H1 (cell line): ENCODE measurements at regions not wholly inside any gene's neighbourhood (a gene's known extent, or its start where the extent isn't known, plus 50 kb on each side); places are given as distances from the start of the nearest gene placed in this dataset.

Source experiments
- CTCF ChIA-PET: fragments of 300-600 bp; sonication (Branson Sonifier 250); formaldehyde crosslinking; loops from one replicate; lab custom pipeline; 2021; ENCODE audit not compliant: partially characterized antibody; lab: Charles Lee
- POLR2A ChIA-PET: fragments of 300-600 bp; sonication (Branson Sonifier 250); formaldehyde crosslinking; loops from one replicate; lab custom pipeline; 2021; ENCODE audit warnings: inconsistent platforms; ENCODE audit not compliant: partially characterized antibody; lab: Charles Lee
- DNase-seq, 2 experiments: peaks; one replicate each; pipeline versions ENCODE4 v3.0.0 to v3.0.0-alpha.2; 2010 to 2022; ENCODE audit warnings: low spot score in 2 of 2, low read depth in 1 of 2, mixed read lengths in 1 of 2
- FAIRE-seq: peaks from 2 replicates; lab custom pipeline; 2011; peaks lifted over from hg19 to GRCh38; lab: Jason Lieb, UNC
- H2AFZ ChIP-seq: 2 replicates; pipeline ENCODE4 v1.8.1; 2012; ENCODE audit warnings: low read length, inconsistent platforms
- H2AK5ac ChIP-seq: 2 replicates; pipeline ENCODE4 v1.6.1; 2013; ENCODE audit warnings: low read depth, low read length
- H2BK120ac ChIP-seq: replicated peaks from 2 replicates; pipeline ENCODE3; 2013; ENCODE audit warnings: low read depth, low read length, inconsistent platforms
- H2BK12ac ChIP-seq: 2 replicates; pipeline ENCODE4 v1.6.1; 2013; ENCODE audit warnings: low read depth, low read length
- H2BK15ac ChIP-seq: 2 replicates; pipeline ENCODE4 v1.6.1; 2013; ENCODE audit warnings: low read length
- H2BK20ac ChIP-seq: 2 replicates; pipeline ENCODE4 v1.6.1; 2013; ENCODE audit warnings: low read length
- H2BK5ac ChIP-seq: 2 replicates; pipeline ENCODE4 v1.6.1; 2013; ENCODE audit warnings: low read depth, low read length
- H3K14ac ChIP-seq: 2 replicates; pipeline ENCODE4 v1.6.1; 2013; ENCODE audit warnings: inconsistent platforms; ENCODE audit not compliant: insufficient read length
- H3K18ac ChIP-seq: 2 replicates; pipeline ENCODE4 v1.6.1; 2013; ENCODE audit warnings: low read length; ENCODE audit errors: extremely low read depth
- H3K23ac ChIP-seq: 2 replicates; pipeline ENCODE4 v1.6.1; 2013; ENCODE audit warnings: inconsistent platforms; ENCODE audit not compliant: insufficient read length
- H3K23me2 ChIP-seq: 2 replicates; pipeline ENCODE4 v1.6.1; 2013; ENCODE audit warnings: low read depth, low read length
- H3K27ac ChIP-seq: 2 replicates; pipeline ENCODE4 v1.6.1; 2011; ENCODE audit warnings: low read depth, low read length, inconsistent platforms
- H3K27me3 ChIP-seq, 4 experiments: replicated peaks in 1 of 4; 1 replicate in 1 of 4; 2 replicates in 3 of 4; pipeline versions ENCODE4 v1.6.1 to v1.8.1; 2011 to 2013; ENCODE audit warnings: low read length in 3 of 4, mild to moderate bottlenecking in 3 of 4, inconsistent platforms in 2 of 4, mixed read lengths in 2 of 4, moderate library complexity in 1 of 4; ENCODE audit not compliant: control insufficient read depth in 3 of 4, insufficient read depth in 3 of 4; ENCODE audit errors: extremely low read depth in 1 of 4
- H3K36me3 ChIP-seq, 4 experiments: 2 replicates each; pipeline versions ENCODE4 v1.6.1 to v1.8.1; 2011 to 2013; ENCODE audit warnings: mild to moderate bottlenecking in 4 of 4, low read length in 3 of 4, moderate library complexity in 2 of 4, control low read depth in 1 of 4, inconsistent platforms in 1 of 4; ENCODE audit not compliant: insufficient read depth in 4 of 4, control insufficient read depth in 2 of 4
- H3K4ac ChIP-seq: replicated peaks from 2 replicates; pipeline ENCODE3; 2013; ENCODE audit warnings: low read length, low read depth, mixed read lengths, inconsistent platforms; ENCODE audit not compliant: insufficient read length
- H3K4me1 ChIP-seq, 4 experiments: replicated peaks in 1 of 4; 1 replicate in 1 of 4; 2 replicates in 3 of 4; pipeline versions ENCODE4 v1.6.1 to v1.8.1; 2011 to 2013; ENCODE audit warnings: low read length in 3 of 4, inconsistent platforms in 2 of 4, mixed read lengths in 1 of 4; ENCODE audit not compliant: insufficient read depth in 4 of 4, control insufficient read depth in 3 of 4
- H3K4me2 ChIP-seq, 2 experiments: 2 replicates each; pipeline versions ENCODE4 v1.6.1 to v1.8.1; 2011 to 2013; ENCODE audit warnings: low read depth in 2 of 2, low read length in 2 of 2, control low read depth in 1 of 2, inconsistent platforms in 1 of 2, mild to moderate bottlenecking in 1 of 2; ENCODE audit not compliant: insufficient read depth in 1 of 2
- H3K4me3 ChIP-seq, 4 experiments: fragments of 200-600, 300-600 bp in 1 of 4; sonication (generic), shearing (Covaris generic), sonication (Bioruptor Twin) in 1 of 4; 2 replicates each; pipeline versions ENCODE4 v1.5.1 to v1.8.1; 2011 to 2016; ENCODE audit warnings: low read length in 4 of 4, low read depth in 3 of 4, control low read depth in 2 of 4, inconsistent platforms in 2 of 4, mild to moderate bottlenecking in 2 of 4, mixed read lengths in 1 of 4, moderate library complexity in 1 of 4; ENCODE audit not compliant: insufficient read depth in 2 of 4; ENCODE audit errors: extremely low read depth in 1 of 4
- H3K56ac ChIP-seq: replicated peaks from 2 replicates; pipeline ENCODE3; 2013; ENCODE audit warnings: low read depth, mild to moderate bottlenecking, mixed read lengths, low read length, inconsistent platforms; ENCODE audit not compliant: insufficient read length
- H3K79me1 ChIP-seq: 2 replicates; pipeline ENCODE4 v1.6.1; 2013; ENCODE audit warnings: low read depth, low read length, control low read depth
- H3K79me2 ChIP-seq, 2 experiments: 2 replicates each; pipeline versions ENCODE4 v1.6.1 to v1.8.1; 2012 to 2013; ENCODE audit warnings: low read length in 2 of 2, mild to moderate bottlenecking in 2 of 2, inconsistent platforms in 1 of 2; ENCODE audit not compliant: insufficient read depth in 2 of 2, control insufficient read depth in 1 of 2
- H3K9ac ChIP-seq, 4 experiments: replicated peaks in 1 of 4; 1 replicate in 1 of 4; 2 replicates in 3 of 4; pipeline versions ENCODE4 v1.6.1 to v1.8.1; 2011 to 2013; ENCODE audit warnings: low read depth in 3 of 4, low read length in 3 of 4, control low read depth in 2 of 4, mild to moderate bottlenecking in 2 of 4, moderate library complexity in 2 of 4, inconsistent platforms in 1 of 4; ENCODE audit errors: extremely low read depth in 1 of 4
- H3K9me3 ChIP-seq, 2 experiments: 2 replicates each; pipeline versions ENCODE4 v1.6.1 to v1.8.1; 2012 to 2013; ENCODE audit warnings: mild to moderate bottlenecking in 2 of 2, moderate library complexity in 2 of 2, control low read depth in 1 of 2, inconsistent platforms in 1 of 2, low read depth in 1 of 2, low read length in 1 of 2, mixed read lengths in 1 of 2; ENCODE audit not compliant: insufficient read depth in 2 of 2
- H4K20me1 ChIP-seq, 2 experiments: replicated peaks in 1 of 2; 2 replicates each; pipeline versions ENCODE3 to v1.8.1; 2011 to 2013; ENCODE audit warnings: inconsistent platforms in 2 of 2, low read length in 2 of 2, mild to moderate bottlenecking in 1 of 2; ENCODE audit not compliant: insufficient read depth in 2 of 2, control insufficient read depth in 1 of 2
- H4K5ac ChIP-seq: 2 replicates; pipeline ENCODE4 v1.6.1; 2013; ENCODE audit warnings: low read length, low read depth, mixed read lengths, inconsistent platforms; ENCODE audit not compliant: insufficient read length
- H4K8ac ChIP-seq: 2 replicates; pipeline ENCODE4 v1.8.0; 2013; ENCODE audit warnings: mild to moderate bottlenecking, moderate library complexity, low read length, inconsistent platforms; ENCODE audit not compliant: insufficient read depth; ENCODE audit errors: extremely low read depth
- H4K91ac ChIP-seq: replicated peaks from 2 replicates; pipeline ENCODE3; 2013; ENCODE audit warnings: low read length, mixed read lengths, inconsistent platforms; ENCODE audit not compliant: insufficient read length
- CHD2 ChIP-seq: IDR thresholded peaks from 2 replicates; pipeline ENCODE4 v1.6.1; 2012; ENCODE audit warnings: low read length, improper control_type of control experiment
- FOSL1 ChIP-seq: IDR thresholded peaks from 2 replicates; pipeline ENCODE4 v1.6.1; 2011; ENCODE audit warnings: mild to moderate bottlenecking, low read depth, low read length, moderate library complexity; ENCODE audit not compliant: insufficient read depth
- GTF2F1 ChIP-seq: IDR thresholded peaks from 2 replicates; pipeline ENCODE4 v1.6.1; 2012; ENCODE audit warnings: low read depth, low read length, improper control_type of control experiment, borderline replicate concordance
- HDAC2 ChIP-seq, 2 experiments: fragments of 300-600 bp in 1 of 2; sonication (generic) in 1 of 2; IDR thresholded peaks; 2 replicates each; pipeline ENCODE4 v1.6.1; 2011 to 2012; ENCODE audit warnings: low read depth in 2 of 2, low read length in 2 of 2, mild to moderate bottlenecking in 2 of 2, moderate library complexity in 2 of 2, borderline replicate concordance in 1 of 2, inconsistent platforms in 1 of 2
- POLR2A ChIP-seq, 2 experiments: IDR thresholded peaks; 1 replicate in 1 of 2; 2 replicates in 1 of 2; pipeline ENCODE4 v1.6.1; 2011; ENCODE audit warnings: low read depth in 2 of 2, low read length in 2 of 2, mild to moderate bottlenecking in 2 of 2; ENCODE audit errors: control extremely low read depth in 1 of 2
- RAD21 ChIP-seq, 2 experiments: IDR thresholded peaks in 1 of 2; conservative IDR thresholded peaks in 1 of 2; 2 replicates each; pipeline ENCODE4 v1.6.1; 2011; ENCODE audit warnings: low read depth in 2 of 2, low read length in 2 of 2, improper control_type of control experiment in 1 of 2, inconsistent platforms in 1 of 2, mild to moderate bottlenecking in 1 of 2, moderate library complexity in 1 of 2
- SIN3A ChIP-seq, 2 experiments: IDR thresholded peaks in 1 of 2; conservative IDR thresholded peaks in 1 of 2; 2 replicates each; pipeline ENCODE4 v1.6.1; 2011 to 2012; ENCODE audit warnings: low read length in 2 of 2, improper control_type of control experiment in 1 of 2, low read depth in 1 of 2, mild to moderate bottlenecking in 1 of 2
- SP4 ChIP-seq: IDR thresholded peaks from 2 replicates; pipeline ENCODE4 v1.6.1; 2012; ENCODE audit warnings: low read length, inconsistent platforms
- SRF ChIP-seq: IDR thresholded peaks from 2 replicates; pipeline ENCODE4 v1.6.1; 2011; ENCODE audit warnings: mild to moderate bottlenecking, low read depth, low read length, moderate library complexity
- TEAD4 ChIP-seq: IDR thresholded peaks from 2 replicates; pipeline ENCODE4 v1.6.1; 2012; ENCODE audit warnings: low read depth, low read length, inconsistent platforms, mixed read lengths
- USF2 ChIP-seq: IDR thresholded peaks from 2 replicates; pipeline ENCODE4 v1.6.1; 2011; ENCODE audit warnings: low read length, improper control_type of control experiment
- WGBS, 2 experiments: shearing (Covaris generic) in 1 of 2; methylation state at CpG; one replicate each; pipeline versions ENCODE4 v1.1.6 to v1.1.7; 2013 to 2015; ENCODE audit warnings: low lambda C conversion rate in 2 of 2, mixed read lengths in 2 of 2, inconsistent platforms in 1 of 2, low coverage in 1 of 2, missing lambda C conversion rate in 1 of 2; ENCODE audit not compliant: insufficient replicate concordance in 2 of 2, insufficient coverage in 1 of 2, insufficient read length in 1 of 2; ENCODE audit errors: extremely low coverage in 1 of 2, missing lambda C conversion rate in 1 of 2; 5-methylcytosine and 5-hydroxymethylcytosine counted together

DNA sequence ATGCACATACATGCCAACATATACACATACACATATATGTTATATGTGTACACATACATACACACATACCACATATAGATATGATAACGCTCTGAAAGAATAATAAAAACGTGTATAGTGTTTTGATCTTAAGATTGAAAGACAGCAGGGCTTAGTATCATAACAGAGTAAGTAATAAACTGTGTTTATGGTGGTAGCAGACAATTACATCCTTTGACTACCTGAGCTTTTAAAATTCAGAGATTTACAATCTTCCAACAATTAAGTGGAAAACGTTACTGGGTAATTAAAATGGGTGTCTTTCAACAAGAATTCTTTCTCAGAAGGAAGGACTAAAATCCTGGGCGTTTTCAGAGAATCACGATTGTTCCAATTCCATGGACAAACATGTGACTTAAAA lies 552.4 kb downstream of the EPHA4 start:
- no peak overlapping the region for H3K4me2 ChIP-seq
- no peak overlapping the region for H2BK15ac ChIP-seq
- POLR2A ChIA-PET, result no interaction called here
- H3K79me1 ChIP-seq, result no peaks in the 10 kb centered on the region
- H4K8ac ChIP-seq, result no peak overlapping the region
- WGBS, 2 experiments, result 70% methylated on average over 5 of the region's 5 CpGs; no CpG with 5 or more reads in 1 of the 2 experiments
- H3K9ac ChIP-seq, result no peak overlapping the region
- no peak overlapping the region for H2BK20ac ChIP-seq
- no peak overlapping the region for H3K4ac ChIP-seq
- no peak for DNase-seq
- H3K4me1 ChIP-seq, result no peaks in the 10 kb centered on the region
- TF ChIP-seq CHD2 (no peak), USF2 (no peak), RAD21 (IDR thresholded peaks at IDR 0.05 in 1 of 2, conservative IDR thresholded peaks at IDR 0.05 in 1 of 2; ENCODE audit: low read depth in 2 of 2, low read length in 2 of 2) (no peak), SIN3A (conservative IDR thresholded peaks at IDR 0.05 in 1 of 2, IDR thresholded peaks at IDR 0.05 in 1 of 2; ENCODE audit: low read depth in 1 of 2, low read length in 2 of 2) (no peak), GTF2F1 (no peak), SRF (no peak), SP4 (no peak), POLR2A (IDR thresholded peaks at IDR 0.05; ENCODE audit: control extremely low read depth in 1 of 2, low read depth in 2 of 2, low read length in 2 of 2) (no peak), HDAC2 (IDR thresholded peaks at IDR 0.05; ENCODE audit: borderline replicate concordance in 1 of 2, low read depth in 2 of 2, low read length in 2 of 2) (no peak), FOSL1 (no peak), TEAD4 (no peak)
- TF ChIP-seq, all 59 proteins: peak for 0
- Histone ChIP-seq H3K56ac (no peak overlapping the region), H3K18ac (no peak overlapping the region), H4K20me1 (no peaks in the 10 kb centered on the region), H3K36me3 (no peaks in the 10 kb centered on the region), H2AFZ (no peak overlapping the region), H3K14ac (no peak overlapping the region), H3K4me3 (no peak overlapping the region), H3K27ac (no peak overlapping the region), H3K9me3 (no peaks in the 10 kb centered on the region), H3K23me2 (no peaks in the 10 kb centered on the region), H3K23ac (no peak overlapping the region), H4K5ac (no peak overlapping the region), H3K27me3 (no peaks in the 10 kb centered on the region), H4K91ac (no peak overlapping the region), H3K79me2 (no peaks in the 10 kb centered on the region), H2BK12ac (no peak overlapping the region), H2BK5ac (no peak overlapping the region), H2BK120ac (no peak overlapping the region), H2AK5ac (no peak overlapping the region)
- CTCF ChIA-PET, result no interaction called here
- FAIRE-seq, result no peak
